Body of pancreas (tissue), 4 donors: ENCODE measurements at regions not wholly inside any gene's neighbourhood (a gene's known extent, or its start where the extent isn't known, plus 50 kb on each side); places are given as distances from the start of the nearest gene placed in this dataset.
"Not testable (repeated sequence)": the region's sequence is repeated elsewhere in the genome, so short reads cannot be mapped to it uniquely, and the experiment has no call there.

Experiments used
- ATAC-seq: fragments of 150-250 bp; one replicate; pipeline ENCODE4 v1.9.1; 2016
- DNase-seq, 4 donors: peaks; one replicate each; pipeline ENCODE4 v3.0.0-alpha.2; 2019
- H3K27ac ChIP-seq, 4 donors: fragments of 200-600 bp; sonication (generic); 1 replicate in 3 of 4; 2 replicates in 1 of 4; pipeline versions ENCODE4 v1.5.1 to v1.6.1; 2016 to 2019; ENCODE audit warnings: mild to moderate bottlenecking in 1 of 4, mixed read lengths in 1 of 4, moderate library complexity in 1 of 4
- H3K27me3 ChIP-seq, 2 donors: fragments of 200-600 bp; sonication (generic); one replicate each; pipeline ENCODE4 v1.6.0; 2016; ENCODE audit warnings: mild to moderate bottlenecking in 1 of 2
- H3K36me3 ChIP-seq, 2 donors: fragments of 200-600 bp; sonication (generic); replicated peaks in 1 of 2; 2 replicates each; pipeline ENCODE4 v1.5.1; 2016; ENCODE audit warnings: low read depth in 2 of 2; ENCODE audit not compliant: insufficient read depth in 1 of 2
- H3K4me1 ChIP-seq: fragments of 200-600 bp; sonication (generic); one replicate; pipeline ENCODE4 v1.6.0; 2016
- H3K4me3 ChIP-seq, 2 donors: fragments of 200-600 bp; sonication (generic); 1 replicate in 1 of 2; 2 replicates in 1 of 2; pipeline ENCODE4 v1.5.1; 2016 to 2019
- H3K9me3 ChIP-seq, 3 donors: fragments of 200-600 bp; sonication (generic); 1 replicate in 2 of 3; 2 replicates in 1 of 3; pipeline ENCODE4 v1.5.1; 2016
- POLR2A ChIP-seq, 3 donors: fragments of 450-650 bp; IDR thresholded peaks; one replicate each; pipeline ENCODE4 v1.6.1; 2016; ENCODE audit warnings: antibody characterized with exemption in 3 of 3, mild to moderate bottlenecking in 2 of 3
- WGBS, 2 donors: methylation state at CpG; one replicate each; pipeline ENCODE4 v1.1.5; 2017; 5-methylcytosine and 5-hydroxymethylcytosine counted together
- intact Hi-C: fragments of 100-400 bp; cut with DNase I; formaldehyde crosslinking; loops from one replicate; pipeline ENCODE4 v1.15.1; 2023
- TF ChIP-seq, protein P1 (sequence below), 7 experiments: fragments of 450-650 bp in 4 of 7; fragments of 200-600 bp in 3 of 7; sonication (generic) in 3 of 7; IDR thresholded peaks; one replicate each; pipeline ENCODE4 v1.5.1; 2016 to 2019; ENCODE audit warnings: antibody characterized with exemption in 7 of 7

DNA sequence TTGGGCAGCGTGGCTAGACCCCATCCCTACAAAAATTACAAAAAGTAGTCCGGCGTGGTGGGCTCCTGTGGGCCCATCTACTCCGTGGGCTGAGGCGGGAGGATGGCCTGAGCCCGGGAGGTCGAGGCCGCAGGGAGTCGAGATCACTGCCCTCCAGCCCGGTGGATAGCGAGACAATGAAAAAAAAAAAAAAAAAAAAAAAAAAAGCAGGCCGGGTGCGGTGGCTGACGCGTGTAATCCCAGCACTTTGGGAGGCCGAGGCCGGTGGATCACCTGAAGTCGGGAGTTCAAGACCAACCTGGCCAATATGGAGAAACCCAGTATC is 110.5 kb upstream of the LPCAT1 start:
- Histone ChIP-seq H3K36me3 (no peaks in the 10 kb centered on the region), H3K4me1 (no peaks in the 10 kb centered on the region), H3K9me3 (no peaks in the 10 kb centered on the region), H3K27ac (peak overlapping the region in 3 of 4 donors; percentile 53 to 79 (median 68)), H3K27me3 (no peaks in the 10 kb centered on the region), H3K4me3 (peak overlapping the region; percentile 23 to 49)
- WGBS, 2 donors = 25% methylated on average over 16 of the region's 18 CpGs; no CpG with 5 or more reads in 1 of the 2 donors
- DNase-seq (no peak), ATAC-seq (no peak)
- intact Hi-C loops = no loop called here
- no peak for TF ChIP-seq POLR2A (IDR thresholded peaks at IDR 0.05)
- TF ChIP-seq, protein P1, sequence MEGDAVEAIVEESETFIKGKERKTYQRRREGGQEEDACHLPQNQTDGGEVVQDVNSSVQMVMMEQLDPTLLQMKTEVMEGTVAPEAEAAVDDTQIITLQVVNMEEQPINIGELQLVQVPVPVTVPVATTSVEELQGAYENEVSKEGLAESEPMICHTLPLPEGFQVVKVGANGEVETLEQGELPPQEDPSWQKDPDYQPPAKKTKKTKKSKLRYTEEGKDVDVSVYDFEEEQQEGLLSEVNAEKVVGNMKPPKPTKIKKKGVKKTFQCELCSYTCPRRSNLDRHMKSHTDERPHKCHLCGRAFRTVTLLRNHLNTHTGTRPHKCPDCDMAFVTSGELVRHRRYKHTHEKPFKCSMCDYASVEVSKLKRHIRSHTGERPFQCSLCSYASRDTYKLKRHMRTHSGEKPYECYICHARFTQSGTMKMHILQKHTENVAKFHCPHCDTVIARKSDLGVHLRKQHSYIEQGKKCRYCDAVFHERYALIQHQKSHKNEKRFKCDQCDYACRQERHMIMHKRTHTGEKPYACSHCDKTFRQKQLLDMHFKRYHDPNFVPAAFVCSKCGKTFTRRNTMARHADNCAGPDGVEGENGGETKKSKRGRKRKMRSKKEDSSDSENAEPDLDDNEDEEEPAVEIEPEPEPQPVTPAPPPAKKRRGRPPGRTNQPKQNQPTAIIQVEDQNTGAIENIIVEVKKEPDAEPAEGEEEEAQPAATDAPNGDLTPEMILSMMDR (IDR thresholded peaks at IDR 0.05) = no peak

DNA sequence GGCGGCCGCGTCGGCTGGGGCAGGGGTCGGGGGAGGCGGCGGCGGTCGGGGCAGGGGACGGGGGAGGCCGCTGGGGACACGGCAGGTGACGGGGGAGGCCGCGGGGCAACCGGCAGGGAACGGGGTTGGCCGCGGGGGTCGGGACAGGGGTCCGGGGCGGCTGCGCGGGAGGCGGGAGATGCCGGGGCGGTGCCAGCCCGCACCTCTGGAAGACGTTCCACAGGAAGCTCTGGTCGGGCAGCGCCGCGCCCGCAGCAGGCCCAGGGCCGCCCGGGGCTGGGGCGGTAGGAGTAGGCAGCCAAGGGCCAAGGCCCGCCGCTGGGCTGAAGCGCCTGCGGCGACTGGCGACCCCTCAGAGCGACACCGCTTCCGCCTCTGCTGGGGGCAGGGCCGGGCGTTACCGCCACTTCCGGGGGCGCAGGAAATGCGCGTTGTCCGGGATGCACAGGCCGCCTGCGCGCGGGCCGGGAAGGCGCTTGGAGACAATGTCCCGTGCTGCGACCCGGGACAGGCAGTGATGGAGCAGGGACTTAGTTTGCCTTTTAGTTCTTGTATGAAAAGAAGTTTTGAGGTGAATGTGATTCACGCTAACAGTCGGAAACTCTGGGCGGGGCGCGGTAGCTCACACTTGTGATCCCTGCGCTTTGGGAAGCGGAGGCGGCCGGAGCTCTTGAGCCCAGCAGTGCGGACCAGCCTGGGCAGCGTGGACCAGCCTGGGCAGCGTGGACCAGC is 110.0 kb upstream of the LPCAT1 start:
- Histone ChIP-seq H3K27ac (peak overlapping the region; percentile 7 to 79 (median 60)), H3K4me1 (no peaks in the 10 kb centered on the region), H3K9me3 (no peaks in the 10 kb centered on the region), H3K27me3 (no peaks in the 10 kb centered on the region), H3K36me3 (no peaks in the 10 kb centered on the region), H3K4me3 (peak overlapping the region; percentile 23 to 49)
- whole genome bisulfite sequencing, 2 donors = 0 to 1% methylated on average over 16 to 47 of the region's 75 CpGs
- DNase-seq (peak; percentile 76 to 80 (median 78)), ATAC-seq (peak; percentile 96)
- intact Hi-C loops = no loop called here
- TF ChIP-seq, protein P1 (IDR thresholded peaks at IDR 0.05) = peak in 1 of 7 experiments; percentile 14
- TF ChIP-seq POLR2A (IDR thresholded peaks at IDR 0.05) = peak; percentile 71 to 83 (median 81)

DNA sequence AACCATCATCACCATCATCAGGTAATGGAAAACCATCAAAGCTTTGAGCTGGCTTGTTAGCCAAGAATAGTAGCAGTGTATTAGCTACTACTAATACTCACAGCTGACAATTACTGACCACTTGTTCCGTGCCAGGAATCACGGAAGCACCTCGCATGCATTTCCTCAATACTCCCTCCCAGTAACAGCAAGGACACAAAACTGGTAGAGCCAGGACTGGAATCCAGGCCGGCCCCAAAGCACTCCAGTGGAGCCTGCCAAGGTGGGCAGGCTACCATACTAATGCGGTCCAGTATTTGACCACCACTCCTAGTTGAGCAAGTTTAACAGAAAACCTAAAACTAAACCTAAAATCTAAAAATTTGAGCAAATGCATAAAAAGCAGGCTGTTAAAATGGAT is 107.2 kb upstream of the LPCAT1 start:
- 77 to 85% methylated on average over 4 to 5 of the region's 5 CpGs for WGBS, 2 donors
- H3K4me1 ChIP-seq, H3K4me3 ChIP-seq, H3K27ac ChIP-seq, DNase-seq, intact Hi-C loops, ATAC-seq, H3K9me3 ChIP-seq, H3K36me3 ChIP-seq, H3K27me3 ChIP-seq: not testable (repeated sequence)

DNA sequence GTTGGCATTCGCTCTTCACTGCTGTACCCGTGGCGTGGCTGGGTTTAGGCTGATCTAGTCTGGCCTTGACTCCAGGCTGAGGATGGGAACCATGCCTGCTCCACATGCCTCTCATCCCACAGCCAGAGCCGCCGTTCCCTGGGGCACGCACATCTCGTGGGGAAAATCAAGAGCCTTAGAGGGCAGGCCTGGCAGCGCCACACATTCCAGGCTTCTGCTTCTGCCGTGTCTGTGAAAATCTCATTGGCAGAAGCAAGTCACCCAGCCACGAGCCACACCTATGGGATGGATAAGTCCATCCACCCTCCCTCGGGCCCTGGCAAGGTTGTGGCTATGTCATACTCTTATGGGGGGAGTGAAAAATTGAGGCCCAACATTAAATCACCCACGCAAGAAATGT is 102.6 kb upstream of the LPCAT1 start:
- ATAC-seq, intact Hi-C loops, DNase-seq, H3K36me3 ChIP-seq, H3K27ac ChIP-seq, H3K4me3 ChIP-seq, H3K27me3 ChIP-seq, H3K4me1 ChIP-seq, H3K9me3 ChIP-seq: not testable (repeated sequence)
- 89 to 96% methylated on average over 9 to 12 of the region's 12 CpGs for WGBS, 2 donors

DNA sequence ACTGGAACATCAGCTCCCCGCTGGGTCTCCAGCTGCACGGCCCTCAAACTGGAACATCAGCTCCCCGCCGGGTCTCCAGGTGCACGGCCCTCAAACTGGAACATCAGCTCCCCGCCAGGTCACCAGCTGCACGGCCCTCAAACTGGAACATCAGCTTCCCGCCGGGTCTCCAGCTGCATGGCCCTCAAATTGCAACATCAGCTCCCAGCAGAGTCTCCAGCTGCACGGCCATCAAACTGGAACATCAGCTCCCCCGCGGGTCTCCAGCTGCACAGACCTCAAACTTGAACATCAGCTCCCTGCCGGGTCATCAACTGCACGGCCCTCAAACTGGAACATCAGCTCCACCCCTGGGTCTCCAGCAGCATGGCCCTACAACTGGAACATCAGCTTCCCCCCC is 95.8 kb upstream of the LPCAT1 start:
- H3K4me1 ChIP-seq, H3K4me3 ChIP-seq, H3K27ac ChIP-seq, H3K9me3 ChIP-seq, H3K36me3 ChIP-seq, DNase-seq, intact Hi-C loops, ATAC-seq, H3K27me3 ChIP-seq: not testable (repeated sequence)
- 69 to 76% methylated on average over 6 to 14 of the region's 14 CpGs for WGBS, 2 donors

DNA sequence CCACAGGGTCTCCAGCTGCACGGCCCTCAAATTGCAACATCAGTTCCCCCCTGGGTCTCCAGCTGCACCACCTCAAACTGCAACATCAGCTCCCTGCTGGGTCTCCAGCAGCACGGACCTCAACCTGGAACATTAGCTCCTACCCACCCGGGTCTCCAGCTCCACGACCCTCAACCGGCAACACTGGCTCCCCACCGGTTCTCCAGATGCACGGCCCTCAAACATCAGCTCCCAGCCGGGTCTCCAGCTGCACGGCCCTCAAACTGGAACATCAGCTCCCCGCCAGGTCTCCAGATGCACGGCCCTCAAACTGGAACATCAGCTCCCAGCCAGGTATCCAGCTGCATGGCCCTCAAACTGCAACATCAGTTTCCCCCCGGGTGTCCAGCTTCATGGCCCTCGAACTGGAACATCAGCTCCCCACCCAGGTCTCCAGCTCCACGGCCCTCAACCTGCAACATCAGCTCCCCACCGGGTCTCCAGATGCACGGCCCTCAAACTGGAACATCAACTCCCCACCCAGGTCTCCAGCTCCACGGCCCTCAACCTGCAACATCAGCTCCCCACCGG is 94.6 kb upstream of the LPCAT1 start:
- H3K27me3 ChIP-seq, H3K9me3 ChIP-seq, H3K4me1 ChIP-seq, H3K36me3 ChIP-seq, H3K4me3 ChIP-seq, DNase-seq, H3K27ac ChIP-seq, ATAC-seq, intact Hi-C loops: not testable (repeated sequence)
- 82 to 93% methylated on average over 17 to 18 of the region's 18 CpGs for WGBS, 2 donors

DNA sequence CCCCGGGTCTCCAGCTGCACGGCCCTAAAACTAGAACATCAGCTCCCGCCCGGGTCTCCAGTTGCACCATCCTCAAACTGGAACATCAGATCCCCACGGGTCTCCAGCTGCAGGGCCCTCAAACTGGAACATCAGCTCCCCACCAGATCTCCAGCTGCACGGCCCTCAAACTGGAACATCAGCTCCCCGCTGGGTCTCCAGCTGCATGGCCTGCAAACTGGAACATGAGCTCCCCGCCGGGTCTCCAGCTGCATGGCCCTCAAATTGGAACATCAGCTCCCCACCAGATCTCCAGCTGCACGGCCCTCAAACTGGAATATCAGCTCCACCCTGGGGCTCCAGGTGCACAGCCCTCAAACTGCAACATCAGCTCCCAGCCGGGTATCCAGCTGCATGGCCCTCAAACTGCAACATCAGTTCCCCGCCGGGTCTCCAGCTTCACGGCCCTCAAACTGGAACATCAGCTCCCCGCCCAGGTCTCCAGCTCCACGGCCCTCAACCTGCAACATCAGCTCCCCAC is 93.5 kb upstream of the LPCAT1 start:
- H3K27me3 ChIP-seq, H3K9me3 ChIP-seq, intact Hi-C loops, ATAC-seq, H3K4me1 ChIP-seq, H3K36me3 ChIP-seq, H3K27ac ChIP-seq, DNase-seq, H3K4me3 ChIP-seq: not testable (repeated sequence)
- WGBS, 2 donors = 85 to 88% methylated on average over 15 to 16 of the region's 16 CpGs

DNA sequence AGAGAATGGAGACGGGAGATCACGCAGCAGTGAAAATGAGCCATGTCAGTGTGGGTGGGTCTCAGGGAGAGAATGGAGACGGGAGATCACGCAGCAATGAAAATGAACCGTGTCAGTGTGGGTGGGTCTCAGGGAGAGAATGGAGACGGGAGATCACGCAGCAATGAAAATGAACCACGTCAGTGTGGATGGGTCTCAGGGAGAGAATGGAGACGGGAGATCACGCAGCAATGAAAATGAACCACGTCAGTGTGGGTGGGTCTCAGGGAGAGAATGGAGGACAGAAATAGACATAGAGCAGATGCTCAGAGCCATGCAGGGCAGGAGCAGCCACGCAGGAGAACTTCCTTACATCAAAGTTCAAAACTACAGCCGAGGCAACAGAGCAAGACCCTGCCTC is 89.8 kb upstream of the LPCAT1 start:
- DNase-seq, H3K4me3 ChIP-seq, H3K36me3 ChIP-seq, ATAC-seq, H3K27ac ChIP-seq, H3K9me3 ChIP-seq, H3K27me3 ChIP-seq, intact Hi-C loops, H3K4me1 ChIP-seq: not testable (repeated sequence)
- WGBS, 2 donors = 89 to 93% methylated on average over 13 of the region's 13 CpGs

DNA sequence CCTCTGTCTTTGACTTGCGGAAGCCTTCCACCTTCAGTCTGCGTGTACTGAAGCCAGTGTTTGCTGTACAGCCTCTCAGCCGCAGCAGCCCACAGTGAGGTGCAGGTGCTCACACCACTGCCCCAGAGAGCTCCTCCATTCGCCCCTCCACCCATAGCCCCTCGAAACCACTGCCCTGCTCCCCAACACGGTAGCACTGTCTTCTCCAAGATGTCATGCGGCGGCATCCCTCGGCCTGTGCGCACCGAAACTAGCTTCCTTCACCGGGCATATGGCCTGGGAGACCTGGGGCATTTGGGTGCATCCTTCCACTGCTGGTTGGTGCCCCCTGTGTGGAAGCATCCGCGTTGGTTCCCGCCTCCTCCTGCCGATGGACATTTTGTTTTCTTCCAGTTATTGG is 86.8 kb upstream of the LPCAT1 start:
- WGBS, 2 donors = 94% methylated on average over 14 to 15 of the region's 16 CpGs
- H3K27ac ChIP-seq, H3K4me3 ChIP-seq, ATAC-seq, H3K4me1 ChIP-seq, DNase-seq, H3K9me3 ChIP-seq, H3K27me3 ChIP-seq, intact Hi-C loops, H3K36me3 ChIP-seq: not testable (repeated sequence)

DNA sequence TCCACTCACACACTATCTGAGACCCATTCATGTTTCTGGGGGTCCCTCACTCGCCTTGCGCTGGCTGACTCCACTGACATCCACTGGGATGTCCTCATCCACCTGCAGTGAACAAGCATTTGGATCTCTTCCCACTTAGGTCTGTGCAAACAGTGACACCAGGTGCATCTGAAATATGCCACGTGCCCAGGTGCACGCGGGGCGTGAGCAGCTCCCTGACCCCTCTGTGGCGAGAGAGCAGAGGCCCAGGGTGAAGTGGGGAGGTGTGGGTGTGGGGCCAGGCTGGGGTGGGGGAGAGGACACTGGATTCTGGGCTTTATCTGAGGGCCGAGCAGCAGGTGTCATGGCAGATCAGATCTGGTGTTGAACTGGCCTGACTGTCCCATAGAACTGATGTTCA is 85.4 kb upstream of the LPCAT1 start:
- H3K9me3 ChIP-seq, H3K36me3 ChIP-seq, H3K4me1 ChIP-seq, H3K4me3 ChIP-seq, intact Hi-C loops, H3K27ac ChIP-seq, DNase-seq, H3K27me3 ChIP-seq, ATAC-seq: not testable (repeated sequence)
- 80% methylated on average over 3 to 8 of the region's 8 CpGs for WGBS, 2 donors
